ENCODE measurements at regions not wholly inside any gene's neighbourhood (a gene's known extent, or its start where the extent isn't known, plus 50 kb on each side); places are given as distances from the start of the nearest gene placed in this dataset.

GRCh38 chr2:9146646-9147045, 60.0 kb upstream of the ASAP2 start:
- intact Hi-C loops (cut with micrococcal nuclease; ENCODE audit: unreplicated experiment): loop anchor here (10.0 kb wide), 2 partner anchors 138 to 228 kb away; no protein-coding TSS in a partner anchor
- in situ Hi-C loops (cut with HindIII; ENCODE audit: low pct_unique_long_range_greater_than_20kb, low sequenced_read_pairs): no loop called here
- Histone ChIP-seq H3K27ac (ENCODE audit: low read length) (no peak overlapping the region), H3K9me3 (ENCODE audit: control insufficient read depth, insufficient read depth, low read depth, low read length) (no peaks in the 10 kb centered on the region), H3K27me3 (ENCODE audit: control insufficient read depth, insufficient read depth, low read length) (no peaks in the 10 kb centered on the region), H3K4me3 (ENCODE audit: low read depth in 2 of 2, low read length in 2 of 2) (no peak overlapping the region), H3K4me1 (ENCODE audit: control insufficient read depth, insufficient read depth, low read length) (peaks cover 28% of the 10 kb centered on the region), H3K36me3 (ENCODE audit: control insufficient read depth, insufficient read depth, low read length) (no peaks in the 10 kb centered on the region)
- ChIA-PET POLR2A (no interaction called here), CTCF (no interaction called here)
- no TSS peak for BruUV-seq (replicated peaks)
- TF ChIP-seq REST (IDR thresholded peaks at IDR 0.05; ENCODE audit: insufficient read depth in 1 of 2, low read depth in 2 of 2, low read length in 1 of 2) (no peak), POLR2AphosphoS5 (IDR thresholded peaks at IDR 0.05; ENCODE audit: low read depth, low read length) (no peak), TCF7L2 (IDR thresholded peaks at IDR 0.05; ENCODE audit: low read depth, low read length) (no peak)
- ATAC-seq (no peak), DNase-seq (ENCODE audit: low read depth, low spot score) (no peak)

DNA sequence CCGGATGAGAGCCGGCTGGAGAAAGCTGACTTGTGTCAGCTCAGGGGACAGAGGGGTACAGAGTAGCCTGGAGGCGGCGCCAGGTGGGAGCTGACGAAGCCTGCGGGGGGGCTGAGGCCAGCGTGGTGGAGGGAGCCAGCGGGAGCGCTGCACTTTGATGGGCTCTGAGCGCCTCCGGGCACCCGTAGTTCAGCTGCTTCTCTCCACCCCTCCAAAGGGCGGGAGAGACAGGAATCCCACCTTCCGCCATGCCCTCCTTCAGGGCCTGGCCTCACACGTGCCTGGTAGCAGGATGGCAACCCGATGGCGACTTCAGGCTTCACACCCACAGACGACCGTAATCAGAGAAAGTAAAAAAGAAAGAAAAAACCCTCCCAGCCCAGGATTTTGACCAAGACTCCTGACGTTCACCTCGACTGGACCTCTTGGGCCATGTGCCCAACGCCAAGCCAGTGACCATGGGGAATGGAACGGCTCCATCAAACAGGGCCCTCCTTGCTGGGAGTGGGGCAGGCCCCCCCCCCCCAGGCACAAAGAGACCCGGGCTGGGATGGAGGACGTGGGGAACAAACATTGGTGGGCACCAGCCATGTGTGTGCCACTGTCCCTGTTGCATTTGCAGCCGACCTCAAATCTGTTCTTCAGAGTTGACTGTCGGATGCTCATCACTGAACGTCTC, 60.7 kb upstream of the ASAP2 start:
- Histone ChIP-seq H3K4me3 (ENCODE audit: low read depth in 2 of 2, low read length in 2 of 2) (no peak overlapping the region), H3K9me3 (ENCODE audit: control insufficient read depth, insufficient read depth, low read depth, low read length) (no peaks in the 10 kb centered on the region), H3K4me1 (ENCODE audit: control insufficient read depth, insufficient read depth, low read length) (peaks cover 28% of the 10 kb centered on the region), H3K27ac (ENCODE audit: low read length) (peak overlapping the region; percentile 94; the same call in 1 of the 2 replicates), H3K36me3 (ENCODE audit: control insufficient read depth, insufficient read depth, low read length) (no peaks in the 10 kb centered on the region), H3K27me3 (ENCODE audit: control insufficient read depth, insufficient read depth, low read length) (no peaks in the 10 kb centered on the region)
- DNase-seq (ENCODE audit: low read depth, low spot score) (no peak), ATAC-seq (no peak)
- ChIA-PET POLR2A (no interaction called here), CTCF (no interaction called here)
- in situ Hi-C loops (cut with HindIII; ENCODE audit: low pct_unique_long_range_greater_than_20kb, low sequenced_read_pairs) (no loop called here), intact Hi-C loops (cut with micrococcal nuclease; ENCODE audit: unreplicated experiment) (loop anchor here (10.0 kb wide), 2 partner anchors 139 to 229 kb away; no protein-coding TSS in a partner anchor)
- TF ChIP-seq TCF7L2 (IDR thresholded peaks at IDR 0.05; ENCODE audit: low read depth, low read length) (no peak), SIN3A (IDR thresholded peaks at IDR 0.05; ENCODE audit: borderline replicate concordance, insufficient read depth, low read depth, low read length) (no peak), REST (IDR thresholded peaks at IDR 0.05; ENCODE audit: insufficient read depth in 1 of 2, low read depth in 2 of 2, low read length in 1 of 2) (no peak), POLR2AphosphoS5 (IDR thresholded peaks at IDR 0.05; ENCODE audit: low read depth, low read length) (no peak)
- TF ChIP-seq, protein P1, sequence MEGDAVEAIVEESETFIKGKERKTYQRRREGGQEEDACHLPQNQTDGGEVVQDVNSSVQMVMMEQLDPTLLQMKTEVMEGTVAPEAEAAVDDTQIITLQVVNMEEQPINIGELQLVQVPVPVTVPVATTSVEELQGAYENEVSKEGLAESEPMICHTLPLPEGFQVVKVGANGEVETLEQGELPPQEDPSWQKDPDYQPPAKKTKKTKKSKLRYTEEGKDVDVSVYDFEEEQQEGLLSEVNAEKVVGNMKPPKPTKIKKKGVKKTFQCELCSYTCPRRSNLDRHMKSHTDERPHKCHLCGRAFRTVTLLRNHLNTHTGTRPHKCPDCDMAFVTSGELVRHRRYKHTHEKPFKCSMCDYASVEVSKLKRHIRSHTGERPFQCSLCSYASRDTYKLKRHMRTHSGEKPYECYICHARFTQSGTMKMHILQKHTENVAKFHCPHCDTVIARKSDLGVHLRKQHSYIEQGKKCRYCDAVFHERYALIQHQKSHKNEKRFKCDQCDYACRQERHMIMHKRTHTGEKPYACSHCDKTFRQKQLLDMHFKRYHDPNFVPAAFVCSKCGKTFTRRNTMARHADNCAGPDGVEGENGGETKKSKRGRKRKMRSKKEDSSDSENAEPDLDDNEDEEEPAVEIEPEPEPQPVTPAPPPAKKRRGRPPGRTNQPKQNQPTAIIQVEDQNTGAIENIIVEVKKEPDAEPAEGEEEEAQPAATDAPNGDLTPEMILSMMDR (IDR thresholded peaks at IDR 0.05): no peak
- BruUV-seq (replicated peaks): no TSS peak
